ENCODE measurements at regions not wholly inside any gene's neighbourhood (a gene's known extent, or its start where the extent isn't known, plus 50 kb on each side); places are given as distances from the start of the nearest gene placed in this dataset.

DNA sequence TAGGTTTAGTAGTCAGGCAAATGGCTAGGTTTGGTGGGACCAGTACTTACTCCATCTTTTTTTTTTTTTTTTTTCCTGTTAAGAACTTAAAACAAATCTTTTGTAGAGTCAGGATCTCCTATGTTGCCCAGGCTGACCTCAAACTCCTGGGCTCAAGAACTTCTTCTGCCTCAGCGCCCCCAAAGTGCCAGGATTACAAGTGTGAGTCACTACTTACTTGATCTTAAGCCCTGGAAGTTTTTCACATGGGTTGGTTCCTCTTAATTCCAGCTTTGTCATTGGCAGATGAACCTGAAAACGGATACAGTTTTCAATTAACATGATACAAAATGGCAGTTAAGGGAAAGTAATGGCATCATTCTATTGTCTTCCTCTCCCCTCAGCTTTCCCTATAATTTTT, 179.4 kb upstream of the JAG1 start:
- H3K9ac ChIP-seq (ENCODE audit: low read length), result no peak overlapping the region
- H3K9me3 ChIP-seq (ENCODE audit: low read length), result no peaks in the 10 kb centered on the region
- no peak overlapping the region for H3K27ac ChIP-seq (ENCODE audit: low read depth, low read length)
- H3K4me1 ChIP-seq (ENCODE audit: insufficient read depth, low read length), result peaks cover 16% of the 10 kb centered on the region
- no peak overlapping the region for H3K4me3 ChIP-seq (ENCODE audit: low read depth in 1 of 2, low read length in 2 of 2)
- H3K27me3 ChIP-seq (ENCODE audit: control insufficient read depth in 1 of 2, insufficient read depth in 2 of 2, low read length in 2 of 2), result no peaks in the 10 kb centered on the region
- H3K36me3 ChIP-seq (ENCODE audit: insufficient read depth, low read length), result no peaks in the 10 kb centered on the region

DNA sequence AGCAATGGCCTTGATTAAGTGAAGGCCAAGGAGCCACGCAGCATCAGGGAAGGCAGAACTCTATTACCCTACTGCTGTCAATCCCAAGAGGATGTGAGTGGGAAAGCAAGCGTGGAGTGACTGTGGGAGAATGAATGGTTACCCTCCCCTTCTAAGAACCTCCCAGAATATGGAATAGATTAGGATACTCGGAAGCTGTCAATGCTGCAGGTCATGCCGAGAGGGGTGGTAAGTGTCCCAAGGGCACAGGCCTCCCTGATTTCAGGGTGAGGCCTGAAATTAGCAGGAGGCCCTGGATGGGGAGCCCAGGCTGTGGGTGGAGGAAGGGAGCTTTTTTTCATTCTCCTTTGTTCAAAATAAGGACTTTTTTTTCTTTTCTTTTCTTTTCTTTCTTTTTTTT, 179.9 kb upstream of the JAG1 start:
- Histone ChIP-seq H3K9ac (ENCODE audit: low read length) (no peak overlapping the region), H3K4me1 (ENCODE audit: insufficient read depth, low read length) (peaks cover 16% of the 10 kb centered on the region), H3K27ac (ENCODE audit: low read depth, low read length) (no peak overlapping the region), H3K36me3 (ENCODE audit: insufficient read depth, low read length) (no peaks in the 10 kb centered on the region), H3K27me3 (ENCODE audit: control insufficient read depth in 1 of 2, insufficient read depth in 2 of 2, low read length in 2 of 2) (no peaks in the 10 kb centered on the region), H3K4me3 (ENCODE audit: low read depth in 1 of 2, low read length in 2 of 2) (no peak overlapping the region), H3K9me3 (ENCODE audit: low read length) (no peaks in the 10 kb centered on the region)

DNA sequence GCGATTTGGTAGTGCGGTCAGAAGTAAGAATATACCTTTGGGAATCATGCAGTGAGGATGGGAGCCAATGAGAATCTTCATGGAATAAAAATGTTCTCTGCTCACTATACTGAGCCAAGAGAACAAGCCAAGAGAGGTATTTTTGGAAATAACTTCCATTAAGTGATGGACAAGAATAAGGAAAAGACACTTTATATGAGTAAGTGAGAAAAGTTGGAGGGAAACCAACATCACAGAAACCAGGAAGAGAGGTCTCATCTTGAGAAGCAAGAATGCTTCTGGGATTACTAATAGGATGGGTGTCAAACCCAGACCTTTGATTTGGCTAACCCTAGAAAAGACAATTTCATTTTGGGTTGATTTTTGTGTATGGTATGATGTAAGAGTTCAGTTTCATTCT, 181.2 kb upstream of the JAG1 start:
- Histone ChIP-seq H3K27me3 (ENCODE audit: control insufficient read depth in 1 of 2, insufficient read depth in 2 of 2, low read length in 2 of 2) (no peaks in the 10 kb centered on the region), H3K4me3 (ENCODE audit: low read depth in 1 of 2, low read length in 2 of 2) (no peak overlapping the region), H3K4me1 (ENCODE audit: insufficient read depth, low read length) (peaks cover 16% of the 10 kb centered on the region), H3K9me3 (ENCODE audit: low read length) (no peaks in the 10 kb centered on the region), H3K9ac (ENCODE audit: low read length) (no peak overlapping the region), H3K36me3 (ENCODE audit: insufficient read depth, low read length) (no peaks in the 10 kb centered on the region), H3K27ac (ENCODE audit: low read depth, low read length) (no peak overlapping the region)

DNA sequence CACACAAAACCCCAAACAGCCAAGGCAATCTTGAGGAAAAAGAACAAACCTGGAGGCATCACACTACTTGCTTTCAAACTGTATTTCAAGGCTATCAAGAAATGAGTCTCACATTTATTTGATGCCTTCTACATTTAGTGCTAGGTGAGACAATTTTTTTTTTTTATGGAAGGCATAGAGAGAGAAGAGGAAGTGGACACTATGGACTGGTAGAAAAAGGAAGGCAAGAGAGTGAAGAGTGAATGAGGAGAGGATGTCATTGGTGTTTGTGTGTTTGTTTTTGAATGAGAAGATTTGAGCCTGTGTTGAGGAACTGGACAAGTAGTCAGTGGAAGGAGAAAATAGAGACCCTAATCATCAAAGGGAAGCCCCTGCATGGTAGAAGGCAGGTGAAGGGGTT, 182.0 kb upstream of the JAG1 start:
- no peaks in the 10 kb centered on the region for H3K27me3 ChIP-seq (ENCODE audit: control insufficient read depth in 1 of 2, insufficient read depth in 2 of 2, low read length in 2 of 2)
- H3K4me1 ChIP-seq (ENCODE audit: insufficient read depth, low read length), result peaks cover 16% of the 10 kb centered on the region
- no peak overlapping the region for H3K9ac ChIP-seq (ENCODE audit: low read length)
- no peak overlapping the region for H3K4me3 ChIP-seq (ENCODE audit: low read depth in 1 of 2, low read length in 2 of 2)
- H3K27ac ChIP-seq (ENCODE audit: low read depth, low read length), result no peak overlapping the region
- H3K36me3 ChIP-seq (ENCODE audit: insufficient read depth, low read length), result no peaks in the 10 kb centered on the region
- H3K9me3 ChIP-seq (ENCODE audit: low read length), result no peaks in the 10 kb centered on the region

DNA sequence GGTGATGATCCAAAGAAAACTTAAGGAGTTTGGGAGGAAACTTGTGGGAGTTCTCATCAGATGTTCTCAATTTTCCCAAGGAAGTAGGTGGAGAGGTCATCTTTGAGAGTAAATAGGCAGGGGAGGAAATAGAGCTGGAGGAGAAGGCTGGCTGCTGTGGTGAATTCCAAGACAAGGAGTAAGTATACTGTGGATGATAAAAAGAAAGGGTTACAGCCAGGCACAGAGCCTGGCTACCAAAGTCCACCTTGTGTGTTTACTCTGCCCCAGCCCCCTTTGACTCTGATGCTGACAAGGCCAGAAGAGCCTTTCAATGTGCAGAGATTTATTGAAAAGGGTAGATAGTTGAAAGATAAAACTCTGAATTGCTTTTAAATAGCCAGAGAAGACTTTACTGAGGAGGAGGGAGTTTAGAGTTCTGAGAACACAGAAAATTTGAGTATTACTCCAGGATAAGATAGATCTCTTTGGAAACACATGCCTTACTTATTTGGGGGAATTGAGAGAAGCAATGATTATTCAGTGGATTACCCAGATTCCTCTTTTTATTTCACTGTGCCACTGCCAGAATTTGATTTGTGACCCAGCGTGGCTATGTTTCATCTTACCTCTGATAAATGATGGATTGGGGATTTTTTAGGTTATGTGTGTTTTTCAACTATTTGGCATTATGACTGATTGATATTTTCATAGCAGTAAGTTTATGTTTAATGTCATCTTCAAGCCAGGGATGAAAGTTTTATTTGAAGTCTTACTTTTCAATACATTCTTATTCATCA, 182.6 kb upstream of the JAG1 start:
- H3K9ac ChIP-seq (ENCODE audit: low read length), result no peak overlapping the region
- H3K4me3 ChIP-seq (ENCODE audit: low read depth in 1 of 2, low read length in 2 of 2), result no peak overlapping the region
- peaks cover 16% of the 10 kb centered on the region for H3K4me1 ChIP-seq (ENCODE audit: insufficient read depth, low read length)
- H3K36me3 ChIP-seq (ENCODE audit: insufficient read depth, low read length), result no peaks in the 10 kb centered on the region
- H3K27ac ChIP-seq (ENCODE audit: low read depth, low read length), result no peak overlapping the region
- H3K27me3 ChIP-seq (ENCODE audit: control insufficient read depth in 1 of 2, insufficient read depth in 2 of 2, low read length in 2 of 2), result no peaks in the 10 kb centered on the region
- H3K9me3 ChIP-seq (ENCODE audit: low read length), result no peaks in the 10 kb centered on the region

DNA sequence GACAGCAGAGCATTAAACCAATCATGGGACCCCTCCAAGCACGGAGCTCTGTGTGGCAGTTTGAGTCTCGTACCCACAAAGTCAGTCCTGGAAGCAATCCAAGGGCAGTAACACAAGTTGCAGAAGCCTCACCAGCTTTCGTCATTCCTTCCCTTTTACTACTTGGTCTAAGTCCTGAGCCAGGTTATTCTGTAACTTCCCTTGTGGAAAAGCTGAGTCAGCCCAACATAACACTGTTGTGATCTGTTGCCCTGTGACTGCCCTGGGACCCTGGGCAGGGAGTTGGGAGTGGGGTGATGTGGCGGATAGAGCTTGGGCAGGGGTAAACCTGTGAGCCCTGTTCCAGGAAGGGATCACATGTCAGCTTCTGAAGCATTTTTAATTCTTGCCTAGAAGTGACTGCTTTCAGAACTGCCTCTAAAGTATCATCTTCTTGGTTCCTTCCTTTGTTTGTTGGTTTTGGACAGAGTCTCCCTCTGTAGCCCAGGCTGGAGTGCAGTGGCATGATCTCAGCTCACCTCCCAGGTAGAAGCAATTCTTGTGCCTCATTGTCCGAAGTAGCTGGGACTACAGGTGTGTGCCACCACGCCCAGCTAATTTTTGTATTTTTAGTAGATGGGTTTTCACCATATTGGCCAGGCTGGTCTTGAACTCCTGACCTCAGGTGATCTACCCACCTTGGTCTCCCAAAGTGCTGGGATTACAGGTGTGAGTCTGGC, 183.7 kb upstream of the JAG1 start:
- Histone ChIP-seq H3K9me3 (ENCODE audit: low read length) (no peaks in the 10 kb centered on the region), H3K27ac (ENCODE audit: low read depth, low read length) (peak overlapping the region; percentile 26), H3K9ac (ENCODE audit: low read length) (no peak overlapping the region), H3K4me1 (ENCODE audit: insufficient read depth, low read length) (peaks cover 16% of the 10 kb centered on the region), H3K27me3 (ENCODE audit: control insufficient read depth in 1 of 2, insufficient read depth in 2 of 2, low read length in 2 of 2) (no peaks in the 10 kb centered on the region), H3K36me3 (ENCODE audit: insufficient read depth, low read length) (no peaks in the 10 kb centered on the region), H3K4me3 (ENCODE audit: low read depth in 1 of 2, low read length in 2 of 2) (no peak overlapping the region)

DNA sequence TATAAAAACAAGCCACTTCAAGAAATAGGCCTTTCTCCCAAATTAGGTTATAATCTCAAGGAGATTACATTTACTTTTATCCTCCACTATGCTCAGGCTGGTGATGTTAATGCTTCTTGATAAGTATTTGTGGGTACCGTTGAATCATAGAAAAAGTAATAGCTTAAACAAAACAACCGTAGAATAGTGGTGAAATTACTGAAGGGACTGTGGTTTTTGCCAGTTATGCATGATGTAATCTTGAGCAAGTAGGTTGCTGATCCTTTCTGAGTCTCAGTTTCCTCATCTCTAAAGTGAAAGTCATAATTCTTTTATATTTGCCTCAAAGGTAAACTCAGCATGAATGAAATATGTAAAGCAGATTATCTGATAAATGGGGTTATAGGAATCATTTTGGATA, 187.3 kb upstream of the JAG1 start:
- Histone ChIP-seq H3K27me3 (ENCODE audit: control insufficient read depth in 1 of 2, insufficient read depth in 2 of 2, low read length in 2 of 2) (no peaks in the 10 kb centered on the region), H3K9ac (ENCODE audit: low read length) (no peak overlapping the region), H3K27ac (ENCODE audit: low read depth, low read length) (no peak overlapping the region), H3K4me3 (ENCODE audit: low read depth in 1 of 2, low read length in 2 of 2) (no peak overlapping the region), H3K36me3 (ENCODE audit: insufficient read depth, low read length) (no peaks in the 10 kb centered on the region), H3K9me3 (ENCODE audit: low read length) (no peaks in the 10 kb centered on the region), H3K4me1 (ENCODE audit: insufficient read depth, low read length) (peaks cover 21% of the 10 kb centered on the region)

DNA sequence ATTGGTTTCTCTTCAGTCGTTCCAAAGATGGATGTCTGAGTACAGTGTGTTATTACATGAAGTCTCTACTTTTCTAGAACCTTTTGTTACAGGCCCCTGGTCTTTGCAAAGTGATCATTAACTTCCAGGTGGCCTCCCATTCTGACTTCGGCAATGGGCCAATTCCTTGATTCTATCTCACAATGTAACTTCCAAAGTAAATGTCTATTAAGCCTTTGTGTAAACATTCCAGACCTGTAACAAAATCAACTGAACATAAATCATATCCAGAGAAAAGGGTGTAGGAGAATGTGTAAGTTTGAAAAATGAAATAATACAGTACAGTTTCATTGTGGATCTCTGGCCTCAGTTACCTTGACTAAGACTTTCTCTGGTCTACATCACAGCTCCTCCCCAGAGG, 187.8 kb upstream of the JAG1 start:
- Histone ChIP-seq H3K36me3 (ENCODE audit: insufficient read depth, low read length) (no peaks in the 10 kb centered on the region), H3K9ac (ENCODE audit: low read length) (no peak overlapping the region), H3K27me3 (ENCODE audit: control insufficient read depth in 1 of 2, insufficient read depth in 2 of 2, low read length in 2 of 2) (no peaks in the 10 kb centered on the region), H3K4me3 (ENCODE audit: low read depth in 1 of 2, low read length in 2 of 2) (no peak overlapping the region), H3K4me1 (ENCODE audit: insufficient read depth, low read length) (peaks cover 16% of the 10 kb centered on the region), H3K27ac (ENCODE audit: low read depth, low read length) (no peak overlapping the region), H3K9me3 (ENCODE audit: low read length) (no peaks in the 10 kb centered on the region)

DNA sequence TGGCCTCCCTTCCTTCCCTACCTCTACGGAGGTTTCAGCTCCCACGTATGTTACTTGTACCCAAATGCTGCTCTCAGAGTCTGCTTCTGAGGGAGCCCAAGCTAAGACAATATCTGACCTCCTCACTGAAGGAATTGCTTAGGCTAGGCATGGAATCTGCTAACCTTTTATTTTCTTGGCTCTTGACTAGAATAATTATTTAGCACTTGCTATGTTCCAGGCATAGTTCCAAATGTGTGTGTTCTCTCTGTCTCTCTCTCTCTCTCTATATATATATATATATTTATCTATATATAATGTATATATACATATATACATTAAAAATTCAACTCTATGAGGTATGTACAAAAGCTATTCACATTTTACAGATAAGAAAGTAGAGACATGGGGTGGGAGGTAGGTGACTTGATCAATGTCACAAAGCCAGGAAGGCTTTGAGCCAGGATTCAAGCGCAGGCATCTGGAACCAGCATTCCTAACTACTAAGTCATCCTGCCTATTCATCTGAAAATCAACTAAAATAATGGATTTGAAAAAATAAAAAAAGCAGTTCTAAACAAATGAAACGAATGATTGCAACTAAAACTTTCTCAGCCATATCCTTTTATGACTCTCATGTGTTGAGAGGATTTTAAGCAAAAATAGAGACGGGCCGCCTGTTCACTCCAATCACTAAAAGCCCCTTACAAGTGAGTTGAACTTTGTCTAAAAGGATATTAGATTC, 189.7 kb upstream of the JAG1 start:
- Histone ChIP-seq H3K9me3 (ENCODE audit: low read length) (no peaks in the 10 kb centered on the region), H3K4me3 (ENCODE audit: low read depth in 1 of 2, low read length in 2 of 2) (no peak overlapping the region), H3K4me1 (ENCODE audit: insufficient read depth, low read length) (peaks cover 6% of the 10 kb centered on the region), H3K27ac (ENCODE audit: low read depth, low read length) (no peak overlapping the region), H3K9ac (ENCODE audit: low read length) (no peak overlapping the region), H3K27me3 (ENCODE audit: control insufficient read depth in 1 of 2, insufficient read depth in 2 of 2, low read length in 2 of 2) (no peaks in the 10 kb centered on the region), H3K36me3 (ENCODE audit: insufficient read depth, low read length) (no peaks in the 10 kb centered on the region)

DNA sequence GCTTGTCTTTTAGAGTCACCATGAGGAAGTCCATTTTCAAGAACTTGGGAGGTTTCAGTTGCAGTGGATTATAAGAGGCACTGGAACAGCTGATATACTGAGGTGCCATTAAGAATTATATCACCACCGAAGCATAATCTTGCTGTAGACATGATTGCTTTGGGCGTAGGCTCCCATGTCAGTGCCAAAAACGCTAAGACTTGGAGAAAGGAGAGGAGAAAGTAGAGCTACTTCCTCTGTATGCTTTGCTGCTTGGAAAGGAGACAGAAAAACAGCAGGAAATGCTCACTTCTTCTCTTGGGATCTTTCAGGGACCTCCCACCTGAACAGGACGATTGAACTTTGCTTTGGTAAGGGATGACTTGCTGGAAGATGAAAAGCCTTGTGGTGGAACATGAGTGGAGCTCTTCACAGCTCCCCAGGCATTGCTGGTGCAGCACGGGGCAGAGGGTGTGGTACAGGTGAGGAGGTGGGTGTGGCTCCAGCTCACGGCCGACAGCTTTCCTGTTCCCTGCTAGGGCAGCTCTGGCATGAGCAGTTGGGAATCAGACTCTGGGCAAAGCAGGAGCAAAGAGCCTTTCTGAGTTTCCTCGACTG, 190.4 kb upstream of the JAG1 start:
- Histone ChIP-seq H3K36me3 (ENCODE audit: insufficient read depth, low read length) (no peaks in the 10 kb centered on the region), H3K4me1 (ENCODE audit: insufficient read depth, low read length) (peaks cover 6% of the 10 kb centered on the region), H3K9ac (ENCODE audit: low read length) (no peak overlapping the region), H3K27ac (ENCODE audit: low read depth, low read length) (no peak overlapping the region), H3K27me3 (ENCODE audit: control insufficient read depth in 1 of 2, insufficient read depth in 2 of 2, low read length in 2 of 2) (no peaks in the 10 kb centered on the region), H3K4me3 (ENCODE audit: low read depth in 1 of 2, low read length in 2 of 2) (no peak overlapping the region), H3K9me3 (ENCODE audit: low read length) (no peaks in the 10 kb centered on the region)

DNA sequence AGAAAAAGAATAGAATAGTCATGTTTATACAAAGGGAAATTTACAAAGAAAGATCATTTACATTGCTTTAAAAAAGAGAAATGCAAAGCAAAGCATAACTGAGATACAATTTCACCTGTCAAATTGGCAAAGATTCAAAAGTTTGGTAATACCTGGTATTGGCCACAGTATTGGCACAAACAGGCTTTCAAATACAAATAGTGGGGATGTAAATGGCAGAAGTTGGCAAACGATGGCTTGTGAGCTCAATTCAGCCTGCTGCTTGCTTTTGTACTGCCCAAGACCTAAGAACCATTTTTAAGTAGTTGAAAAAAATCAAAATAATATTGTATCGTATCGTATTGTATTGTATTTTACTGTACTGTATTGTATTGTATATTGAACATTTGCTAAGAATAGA, 194.5 kb upstream of the JAG1 start:
- Histone ChIP-seq H3K27ac (ENCODE audit: low read depth, low read length) (no peak overlapping the region), H3K36me3 (ENCODE audit: insufficient read depth, low read length) (no peaks in the 10 kb centered on the region), H3K4me1 (ENCODE audit: insufficient read depth, low read length) (no peaks in the 10 kb centered on the region), H3K4me3 (ENCODE audit: low read depth in 1 of 2, low read length in 2 of 2) (no peak overlapping the region), H3K9me3 (ENCODE audit: low read length) (no peaks in the 10 kb centered on the region), H3K9ac (ENCODE audit: low read length) (no peak overlapping the region), H3K27me3 (ENCODE audit: control insufficient read depth in 1 of 2, insufficient read depth in 2 of 2, low read length in 2 of 2) (no peaks in the 10 kb centered on the region)
